H1 (cell line): ENCODE measurements at regions not wholly inside any gene's neighbourhood (a gene's known extent, or its start where the extent isn't known, plus 50 kb on each side); places are given as distances from the start of the nearest gene placed in this dataset.

Experiments used
- CTCF ChIA-PET: fragments of 300-600 bp; sonication (Branson Sonifier 250); formaldehyde crosslinking; loops from one replicate; lab custom pipeline; 2021; ENCODE audit not compliant: partially characterized antibody; lab: Charles Lee
- POLR2A ChIA-PET: fragments of 300-600 bp; sonication (Branson Sonifier 250); formaldehyde crosslinking; loops from one replicate; lab custom pipeline; 2021; ENCODE audit warnings: inconsistent platforms; ENCODE audit not compliant: partially characterized antibody; lab: Charles Lee
- DNase-seq, 2 experiments: peaks; one replicate each; pipeline versions ENCODE4 v3.0.0 to v3.0.0-alpha.2; 2010 to 2022; ENCODE audit warnings: low spot score in 2 of 2, low read depth in 1 of 2, mixed read lengths in 1 of 2
- FAIRE-seq: peaks from 2 replicates; lab custom pipeline; 2011; peaks lifted over from hg19 to GRCh38; lab: Jason Lieb, UNC
- H2AFZ ChIP-seq: 2 replicates; pipeline ENCODE4 v1.8.1; 2012; ENCODE audit warnings: low read length, inconsistent platforms
- H2AK5ac ChIP-seq: 2 replicates; pipeline ENCODE4 v1.6.1; 2013; ENCODE audit warnings: low read depth, low read length
- H2BK120ac ChIP-seq: replicated peaks from 2 replicates; pipeline ENCODE3; 2013; ENCODE audit warnings: low read depth, low read length, inconsistent platforms
- H2BK12ac ChIP-seq: 2 replicates; pipeline ENCODE4 v1.6.1; 2013; ENCODE audit warnings: low read depth, low read length
- H2BK15ac ChIP-seq: 2 replicates; pipeline ENCODE4 v1.6.1; 2013; ENCODE audit warnings: low read length
- H2BK20ac ChIP-seq: 2 replicates; pipeline ENCODE4 v1.6.1; 2013; ENCODE audit warnings: low read length
- H2BK5ac ChIP-seq: 2 replicates; pipeline ENCODE4 v1.6.1; 2013; ENCODE audit warnings: low read depth, low read length
- H3K14ac ChIP-seq: 2 replicates; pipeline ENCODE4 v1.6.1; 2013; ENCODE audit warnings: inconsistent platforms; ENCODE audit not compliant: insufficient read length
- H3K18ac ChIP-seq: 2 replicates; pipeline ENCODE4 v1.6.1; 2013; ENCODE audit warnings: low read length; ENCODE audit errors: extremely low read depth
- H3K23ac ChIP-seq: 2 replicates; pipeline ENCODE4 v1.6.1; 2013; ENCODE audit warnings: inconsistent platforms; ENCODE audit not compliant: insufficient read length
- H3K23me2 ChIP-seq: 2 replicates; pipeline ENCODE4 v1.6.1; 2013; ENCODE audit warnings: low read depth, low read length
- H3K27ac ChIP-seq: 2 replicates; pipeline ENCODE4 v1.6.1; 2011; ENCODE audit warnings: low read depth, low read length, inconsistent platforms
- H3K27me3 ChIP-seq, 4 experiments: replicated peaks in 1 of 4; 1 replicate in 1 of 4; 2 replicates in 3 of 4; pipeline versions ENCODE4 v1.6.1 to v1.8.1; 2011 to 2013; ENCODE audit warnings: low read length in 3 of 4, mild to moderate bottlenecking in 3 of 4, inconsistent platforms in 2 of 4, mixed read lengths in 2 of 4, moderate library complexity in 1 of 4; ENCODE audit not compliant: control insufficient read depth in 3 of 4, insufficient read depth in 3 of 4; ENCODE audit errors: extremely low read depth in 1 of 4
- H3K36me3 ChIP-seq, 4 experiments: 2 replicates each; pipeline versions ENCODE4 v1.6.1 to v1.8.1; 2011 to 2013; ENCODE audit warnings: mild to moderate bottlenecking in 4 of 4, low read length in 3 of 4, moderate library complexity in 2 of 4, control low read depth in 1 of 4, inconsistent platforms in 1 of 4; ENCODE audit not compliant: insufficient read depth in 4 of 4, control insufficient read depth in 2 of 4
- H3K4ac ChIP-seq: replicated peaks from 2 replicates; pipeline ENCODE3; 2013; ENCODE audit warnings: low read length, low read depth, mixed read lengths, inconsistent platforms; ENCODE audit not compliant: insufficient read length
- H3K4me1 ChIP-seq, 4 experiments: replicated peaks in 1 of 4; 1 replicate in 1 of 4; 2 replicates in 3 of 4; pipeline versions ENCODE4 v1.6.1 to v1.8.1; 2011 to 2013; ENCODE audit warnings: low read length in 3 of 4, inconsistent platforms in 2 of 4, mixed read lengths in 1 of 4; ENCODE audit not compliant: insufficient read depth in 4 of 4, control insufficient read depth in 3 of 4
- H3K4me2 ChIP-seq, 2 experiments: 2 replicates each; pipeline versions ENCODE4 v1.6.1 to v1.8.1; 2011 to 2013; ENCODE audit warnings: low read depth in 2 of 2, low read length in 2 of 2, control low read depth in 1 of 2, inconsistent platforms in 1 of 2, mild to moderate bottlenecking in 1 of 2; ENCODE audit not compliant: insufficient read depth in 1 of 2
- H3K4me3 ChIP-seq, 4 experiments: fragments of 200-600, 300-600 bp in 1 of 4; sonication (generic), shearing (Covaris generic), sonication (Bioruptor Twin) in 1 of 4; 2 replicates each; pipeline versions ENCODE4 v1.5.1 to v1.8.1; 2011 to 2016; ENCODE audit warnings: low read length in 4 of 4, low read depth in 3 of 4, control low read depth in 2 of 4, inconsistent platforms in 2 of 4, mild to moderate bottlenecking in 2 of 4, mixed read lengths in 1 of 4, moderate library complexity in 1 of 4; ENCODE audit not compliant: insufficient read depth in 2 of 4; ENCODE audit errors: extremely low read depth in 1 of 4
- H3K56ac ChIP-seq: replicated peaks from 2 replicates; pipeline ENCODE3; 2013; ENCODE audit warnings: low read depth, mild to moderate bottlenecking, mixed read lengths, low read length, inconsistent platforms; ENCODE audit not compliant: insufficient read length
- H3K79me1 ChIP-seq: 2 replicates; pipeline ENCODE4 v1.6.1; 2013; ENCODE audit warnings: low read depth, low read length, control low read depth
- H3K79me2 ChIP-seq, 2 experiments: 2 replicates each; pipeline versions ENCODE4 v1.6.1 to v1.8.1; 2012 to 2013; ENCODE audit warnings: low read length in 2 of 2, mild to moderate bottlenecking in 2 of 2, inconsistent platforms in 1 of 2; ENCODE audit not compliant: insufficient read depth in 2 of 2, control insufficient read depth in 1 of 2
- H3K9ac ChIP-seq, 4 experiments: replicated peaks in 1 of 4; 1 replicate in 1 of 4; 2 replicates in 3 of 4; pipeline versions ENCODE4 v1.6.1 to v1.8.1; 2011 to 2013; ENCODE audit warnings: low read depth in 3 of 4, low read length in 3 of 4, control low read depth in 2 of 4, mild to moderate bottlenecking in 2 of 4, moderate library complexity in 2 of 4, inconsistent platforms in 1 of 4; ENCODE audit errors: extremely low read depth in 1 of 4
- H3K9me3 ChIP-seq, 2 experiments: 2 replicates each; pipeline versions ENCODE4 v1.6.1 to v1.8.1; 2012 to 2013; ENCODE audit warnings: mild to moderate bottlenecking in 2 of 2, moderate library complexity in 2 of 2, control low read depth in 1 of 2, inconsistent platforms in 1 of 2, low read depth in 1 of 2, low read length in 1 of 2, mixed read lengths in 1 of 2; ENCODE audit not compliant: insufficient read depth in 2 of 2
- H4K20me1 ChIP-seq, 2 experiments: replicated peaks in 1 of 2; 2 replicates each; pipeline versions ENCODE3 to v1.8.1; 2011 to 2013; ENCODE audit warnings: inconsistent platforms in 2 of 2, low read length in 2 of 2, mild to moderate bottlenecking in 1 of 2; ENCODE audit not compliant: insufficient read depth in 2 of 2, control insufficient read depth in 1 of 2
- H4K5ac ChIP-seq: 2 replicates; pipeline ENCODE4 v1.6.1; 2013; ENCODE audit warnings: low read length, low read depth, mixed read lengths, inconsistent platforms; ENCODE audit not compliant: insufficient read length
- H4K8ac ChIP-seq: 2 replicates; pipeline ENCODE4 v1.8.0; 2013; ENCODE audit warnings: mild to moderate bottlenecking, moderate library complexity, low read length, inconsistent platforms; ENCODE audit not compliant: insufficient read depth; ENCODE audit errors: extremely low read depth
- H4K91ac ChIP-seq: replicated peaks from 2 replicates; pipeline ENCODE3; 2013; ENCODE audit warnings: low read length, mixed read lengths, inconsistent platforms; ENCODE audit not compliant: insufficient read length
- FOSL1 ChIP-seq: IDR thresholded peaks from 2 replicates; pipeline ENCODE4 v1.6.1; 2011; ENCODE audit warnings: mild to moderate bottlenecking, low read depth, low read length, moderate library complexity; ENCODE audit not compliant: insufficient read depth
- NANOG ChIP-seq: IDR thresholded peaks from 2 replicates; pipeline ENCODE4 v1.6.1; 2011; ENCODE audit warnings: low read length, low read depth, mild to moderate bottlenecking, inconsistent platforms; ENCODE audit not compliant: insufficient read depth, poor library complexity, severe bottlenecking
- NRF1 ChIP-seq: IDR thresholded peaks from 2 replicates; pipeline ENCODE4 v1.6.1; 2011; ENCODE audit warnings: mild to moderate bottlenecking, low read depth, low read length, improper control_type of control experiment
- POU5F1 ChIP-seq: IDR thresholded peaks from 2 replicates; pipeline ENCODE4 v1.6.1; 2011; ENCODE audit warnings: low read depth, mild to moderate bottlenecking, low read length, moderate library complexity
- SUZ12 ChIP-seq: fragments of 200-600 bp; sonication (generic); IDR thresholded peaks from 2 replicates; pipeline ENCODE4 v1.6.1; 2012; ENCODE audit warnings: mild to moderate bottlenecking, inconsistent platforms, low read length, moderate library complexity, mixed read lengths
- TF ChIP-seq, protein P1 (sequence below): IDR thresholded peaks from 2 replicates; pipeline ENCODE4 v1.6.1; 2012; ENCODE audit warnings: low read length, inconsistent platforms

DNA sequence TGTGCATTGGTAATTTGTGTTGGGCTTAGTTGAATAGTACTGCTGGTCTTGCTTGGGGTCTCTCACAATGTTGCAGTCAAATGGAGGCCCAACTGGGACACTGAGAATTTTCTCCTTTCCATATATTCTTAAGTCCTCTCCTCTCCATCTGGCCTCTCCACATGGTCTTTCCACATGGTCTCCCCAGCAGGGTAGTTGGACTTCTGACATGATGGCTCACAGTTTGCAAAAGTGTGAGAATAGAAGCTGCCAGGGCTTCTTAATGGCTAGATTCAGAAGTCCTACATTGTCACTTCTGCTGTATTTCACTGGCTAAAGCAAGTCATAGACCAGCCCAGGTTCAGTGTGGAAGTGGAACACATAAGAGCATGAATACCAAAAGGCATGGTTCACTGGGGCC, 318.5 kb upstream of the TNP1 start:
- H3K9me3 ChIP-seq, result peaks cover 0 to 4% of the 10 kb centered on the region in 2 experiments; a peak in 2 of 4 replicates
- TF ChIP-seq NANOG (no peak), FOSL1 (no peak), POU5F1 (no peak), NRF1 (no peak), SUZ12 (no peak)
- TF ChIP-seq, protein P1, sequence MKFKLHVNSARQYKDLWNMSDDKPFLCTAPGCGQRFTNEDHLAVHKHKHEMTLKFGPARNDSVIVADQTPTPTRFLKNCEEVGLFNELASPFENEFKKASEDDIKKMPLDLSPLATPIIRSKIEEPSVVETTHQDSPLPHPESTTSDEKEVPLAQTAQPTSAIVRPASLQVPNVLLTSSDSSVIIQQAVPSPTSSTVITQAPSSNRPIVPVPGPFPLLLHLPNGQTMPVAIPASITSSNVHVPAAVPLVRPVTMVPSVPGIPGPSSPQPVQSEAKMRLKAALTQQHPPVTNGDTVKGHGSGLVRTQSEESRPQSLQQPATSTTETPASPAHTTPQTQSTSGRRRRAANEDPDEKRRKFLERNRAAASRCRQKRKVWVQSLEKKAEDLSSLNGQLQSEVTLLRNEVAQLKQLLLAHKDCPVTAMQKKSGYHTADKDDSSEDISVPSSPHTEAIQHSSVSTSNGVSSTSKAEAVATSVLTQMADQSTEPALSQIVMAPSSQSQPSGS, result no peak
- H3K4ac ChIP-seq, result no peak overlapping the region

More for the DNA sequence above, 318.5 kb upstream of the TNP1 start:
- Histone ChIP-seq H2AFZ (no peak overlapping the region), H3K36me3 (no peaks in the 10 kb centered on the region), H3K14ac (no peak overlapping the region), H2BK20ac (no peak overlapping the region), H4K91ac (no peak overlapping the region), H3K9ac (no peak overlapping the region), H3K4me3 (no peak overlapping the region), H3K56ac (no peak overlapping the region), H3K18ac (no peak overlapping the region), H3K4me1 (peaks cover 0 to 2% (median 0%) of the 10 kb centered on the region in 4 experiments; a peak in 1 of 7 replicates), H2BK15ac (no peak overlapping the region), H4K5ac (no peak overlapping the region), H3K23me2 (no peaks in the 10 kb centered on the region), H3K79me1 (no peaks in the 10 kb centered on the region), H2BK5ac (no peak overlapping the region), H2BK120ac (no peak overlapping the region), H4K8ac (no peak overlapping the region), H3K4me2 (no peak overlapping the region), H2AK5ac (no peak overlapping the region), H3K27me3 (no peaks in the 10 kb centered on the region; a peak in 1 of 7 replicates), H3K79me2 (no peaks in the 10 kb centered on the region), H2BK12ac (no peak overlapping the region), H3K23ac (no peak overlapping the region), H4K20me1 (no peaks in the 10 kb centered on the region), H3K27ac (no peak overlapping the region)
- no peak for FAIRE-seq
- POLR2A ChIA-PET, result no interaction called here
- no peak for DNase-seq
- CTCF ChIA-PET, result no interaction called here
